Myocyte (in vitro differentiated cells): ENCODE measurements at regions not wholly inside any gene's neighbourhood (a gene's known extent, or its start where the extent isn't known, plus 50 kb on each side); places are given as distances from the start of the nearest gene placed in this dataset.

Source experiments
- DNase-seq: peaks from one replicate; pipeline ENCODE4 v3.0.0-alpha.2; 2012; ENCODE audit warnings: low read depth

GRCh38 chr3:160622263-160623045, 54.5 kb upstream of the ARL14 start:
- DNase-seq, result peak; percentile 11

GRCh38 chr3:160618878-160619277, 53.5 kb upstream of the KPNA4 start:
- DNase-seq, result peak; percentile 5

GRCh38 chr3:160618363-160618762, 53.0 kb upstream of the KPNA4 start:
- no peak for DNase-seq

- DNase-seq, result no peak
Measured at GRCh38 chr3:160617636-160618035, 52.3 kb upstream of the KPNA4 start.

GRCh38 chr3:160616716-160617115, 51.3 kb upstream of the KPNA4 start:
- peak; percentile 77 for DNase-seq

- peak; percentile 59 for DNase-seq
Measured at GRCh38 chr3:160616311-160616710, 50.9 kb upstream of the KPNA4 start.
